NOMO-1 treated with DMSO at 0.1 percent for 48 hours (cell line): ENCODE measurements at regions not wholly inside any gene's neighbourhood (a gene's known extent, or its start where the extent isn't known, plus 50 kb on each side); places are given as distances from the start of the nearest gene placed in this dataset.
"Not testable (repeated sequence)": the region's sequence is repeated elsewhere in the genome, so short reads cannot be mapped to it uniquely, and the experiment has no call there.

Experiments
- DNase-seq: peaks from one replicate; lab custom pipeline; 2025; ENCODE audit not compliant: unreplicated experiment; lab: John Stamatoyannopoulos, UW

GRCh38 chr13:76829572-76830327 is 56.5 kb downstream of the KCTD12 start:
- no peak for DNase-seq

GRCh38 chr13:76828316-76828741 is 57.9 kb downstream of the KCTD12 start:
- DNase-seq = no peak

GRCh38 chr13:76826527-76826926 is 59.7 kb downstream of the KCTD12 start:
- DNase-seq = no peak

GRCh38 chr13:76825430-76825829 is 60.8 kb downstream of the KCTD12 start:
- DNase-seq = no peak

GRCh38 chr13:76823969-76824368 is 62.2 kb downstream of the KCTD12 start:
- DNase-seq = no peak

- peak; percentile 21 for DNase-seq
These were observed 63.4 kb downstream of the KCTD12 start for GRCh38 chr13:76822698-76823267.

GRCh38 chr13:76821222-76821621 is 65.0 kb downstream of the KCTD12 start:
- not testable (repeated sequence) for DNase-seq

GRCh38 chr13:76820759-76821158 is 65.4 kb downstream of the KCTD12 start:
- no peak for DNase-seq

- DNase-seq = no peak
These were observed 69.8 kb downstream of the KCTD12 start for GRCh38 chr13:76816394-76816793.

- DNase-seq = no peak
These were observed 70.9 kb downstream of the KCTD12 start for GRCh38 chr13:76815344-76815743.

GRCh38 chr13:76813891-76814290 is 72.3 kb downstream of the KCTD12 start:
- peak; percentile 57 for DNase-seq

- DNase-seq = no peak
These were observed 73.1 kb downstream of the KCTD12 start for GRCh38 chr13:76813000-76813691.

- DNase-seq = no peak
These were observed 73.9 kb downstream of the KCTD12 start for GRCh38 chr13:76812206-76812897.

- no peak for DNase-seq
These were observed 76.8 kb downstream of the KCTD12 start for GRCh38 chr13:76809389-76809788.

- DNase-seq = no peak
These were observed 77.3 kb downstream of the KCTD12 start for GRCh38 chr13:76808927-76809326.

- no peak for DNase-seq
These were observed 81.4 kb downstream of the KCTD12 start for GRCh38 chr13:76804801-76805200.

GRCh38 chr13:76803831-76804230 is 82.4 kb downstream of the KCTD12 start:
- DNase-seq = peak; percentile 84

GRCh38 chr13:76800943-76801342 is 85.3 kb downstream of the KCTD12 start:
- DNase-seq = no peak

- DNase-seq = peak; percentile 36
These were observed 86.5 kb downstream of the KCTD12 start for GRCh38 chr13:76799696-76800095.

- peak; percentile 68 for DNase-seq
These were observed 88.2 kb downstream of the KCTD12 start for GRCh38 chr13:76798037-76798436.

GRCh38 chr13:76797361-76797760 is 88.8 kb downstream of the KCTD12 start:
- DNase-seq = no peak

GRCh38 chr13:76796851-76797250 is 89.4 kb downstream of the KCTD12 start:
- no peak for DNase-seq
